ENCODE measurements at regions not wholly inside any gene's neighbourhood (a gene's known extent, or its start where the extent isn't known, plus 50 kb on each side); places are given as distances from the start of the nearest gene placed in this dataset.

DNA sequence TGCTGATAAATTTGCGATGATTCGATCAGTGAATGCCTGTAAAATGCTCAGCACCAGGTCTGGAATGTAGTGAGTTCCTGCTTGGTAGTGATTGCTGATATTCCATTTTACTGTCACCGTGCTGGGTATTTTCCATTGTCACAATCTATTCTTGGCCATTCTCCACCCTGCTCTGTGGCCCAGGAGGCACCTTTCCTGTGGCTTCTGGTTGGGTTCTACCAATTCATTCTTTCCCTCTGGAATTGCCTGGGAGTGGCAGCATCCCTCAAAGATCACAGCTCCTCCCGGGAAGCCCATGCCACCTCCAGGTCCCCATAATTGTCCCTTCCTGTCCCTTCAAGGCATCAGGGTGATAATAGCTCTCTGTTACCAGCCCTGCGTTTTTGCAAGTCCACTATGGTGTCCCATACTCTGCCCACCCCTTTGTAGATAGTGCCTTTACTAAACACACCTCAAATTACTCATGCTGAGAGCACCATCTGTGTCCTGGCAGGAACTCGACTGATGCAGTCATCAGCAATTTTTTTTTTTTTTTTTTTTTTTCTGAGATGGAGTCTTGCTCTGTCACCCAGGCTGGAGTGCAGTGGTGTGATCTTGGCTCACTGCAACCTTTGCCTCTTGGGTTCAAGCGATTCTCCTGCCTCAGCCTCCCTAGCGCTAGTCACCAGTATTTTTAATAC, 177.8 kb upstream of the PROK2 start:
- DNase-seq (ENCODE audit: extremely low spot score): no peak
- no peak overlapping the region for H3K4me3 ChIP-seq
- no peaks in the 10 kb centered on the region for H3K36me3 ChIP-seq
- H3K27ac ChIP-seq (replicated peaks in 1 of 4): no peak overlapping the region
- no peaks in the 10 kb centered on the region for H3K27me3 ChIP-seq
- intact Hi-C loops (cut with DNase I): no loop called here
- H3K9me3 ChIP-seq: no peaks in the 10 kb centered on the region
- no peaks in the 10 kb centered on the region for H3K4me1 ChIP-seq
- 80% methylated on average over 8 of the region's 8 CpGs for WGBS
- TF ChIP-seq POLR2AphosphoS5 (IDR thresholded peaks at IDR 0.05) (no peak), POLR2A (IDR thresholded peaks at IDR 0.05; ENCODE audit: low read depth) (no peak), EP300 (IDR thresholded peaks at IDR 0.05) (no peak)
- TF ChIP-seq, protein P1, sequence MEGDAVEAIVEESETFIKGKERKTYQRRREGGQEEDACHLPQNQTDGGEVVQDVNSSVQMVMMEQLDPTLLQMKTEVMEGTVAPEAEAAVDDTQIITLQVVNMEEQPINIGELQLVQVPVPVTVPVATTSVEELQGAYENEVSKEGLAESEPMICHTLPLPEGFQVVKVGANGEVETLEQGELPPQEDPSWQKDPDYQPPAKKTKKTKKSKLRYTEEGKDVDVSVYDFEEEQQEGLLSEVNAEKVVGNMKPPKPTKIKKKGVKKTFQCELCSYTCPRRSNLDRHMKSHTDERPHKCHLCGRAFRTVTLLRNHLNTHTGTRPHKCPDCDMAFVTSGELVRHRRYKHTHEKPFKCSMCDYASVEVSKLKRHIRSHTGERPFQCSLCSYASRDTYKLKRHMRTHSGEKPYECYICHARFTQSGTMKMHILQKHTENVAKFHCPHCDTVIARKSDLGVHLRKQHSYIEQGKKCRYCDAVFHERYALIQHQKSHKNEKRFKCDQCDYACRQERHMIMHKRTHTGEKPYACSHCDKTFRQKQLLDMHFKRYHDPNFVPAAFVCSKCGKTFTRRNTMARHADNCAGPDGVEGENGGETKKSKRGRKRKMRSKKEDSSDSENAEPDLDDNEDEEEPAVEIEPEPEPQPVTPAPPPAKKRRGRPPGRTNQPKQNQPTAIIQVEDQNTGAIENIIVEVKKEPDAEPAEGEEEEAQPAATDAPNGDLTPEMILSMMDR (IDR thresholded peaks at IDR 0.05): no peak

DNA sequence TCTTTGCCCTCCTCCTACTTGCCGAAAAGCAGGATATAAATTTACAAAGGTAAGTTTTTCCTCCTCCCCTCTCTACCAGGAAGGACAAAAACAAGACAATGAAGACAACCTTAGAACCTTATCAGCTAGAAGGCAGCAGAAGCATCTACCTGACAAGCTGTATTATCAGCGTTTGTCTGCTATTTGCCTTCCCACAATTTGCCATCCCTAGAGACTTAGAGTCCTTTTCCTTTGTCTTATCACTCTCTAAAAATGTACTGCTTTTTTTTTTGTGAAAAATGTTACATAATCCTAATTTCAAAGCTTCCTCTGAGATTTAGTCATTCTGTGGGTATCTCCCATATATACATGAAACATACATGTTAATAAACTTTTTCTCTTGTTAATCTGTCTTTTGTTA, 176.9 kb upstream of the PROK2 start:
- intact Hi-C loops (cut with DNase I): no loop called here

DNA sequence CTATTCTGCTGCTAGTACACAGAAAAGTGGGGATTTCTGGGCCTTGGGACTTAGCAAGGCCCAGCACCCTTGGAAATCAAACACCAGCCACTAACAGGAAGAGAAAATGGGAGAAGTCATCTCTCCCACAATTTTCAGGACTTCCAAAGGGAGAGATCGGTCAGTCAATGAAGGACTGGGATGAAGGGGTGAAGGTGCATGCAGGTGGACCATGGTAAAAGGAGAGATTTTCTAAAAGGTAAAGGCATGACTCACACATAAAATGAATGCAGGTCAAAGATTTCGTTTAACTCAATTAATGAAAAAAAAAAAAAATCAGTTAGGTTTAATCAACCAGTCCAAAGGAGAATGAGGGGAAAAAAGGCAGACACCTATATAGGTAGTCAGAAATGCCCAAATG, 176.4 kb upstream of the PROK2 start:
- no peak overlapping the region for H3K4me3 ChIP-seq
- H3K9me3 ChIP-seq: no peaks in the 10 kb centered on the region
- no peaks in the 10 kb centered on the region for H3K4me1 ChIP-seq
- no peaks in the 10 kb centered on the region for H3K27me3 ChIP-seq
- DNase-seq (ENCODE audit: extremely low spot score): no peak
- 90% methylated on average over 2 of the region's 2 CpGs for WGBS
- TF ChIP-seq POLR2AphosphoS5 (IDR thresholded peaks at IDR 0.05) (no peak), POLR2A (IDR thresholded peaks at IDR 0.05; ENCODE audit: low read depth) (no peak), EP300 (IDR thresholded peaks at IDR 0.05) (no peak)
- TF ChIP-seq, protein P1 (IDR thresholded peaks at IDR 0.05): no peak
- intact Hi-C loops (cut with DNase I): no loop called here
- H3K27ac ChIP-seq (replicated peaks in 1 of 4): no peak overlapping the region
- no peaks in the 10 kb centered on the region for H3K36me3 ChIP-seq

More for the DNA sequence above, 176.9 kb upstream of the PROK2 start:
- no peak for DNase-seq (ENCODE audit: extremely low spot score)
- no peak overlapping the region for H3K4me3 ChIP-seq
- TF ChIP-seq, protein P1 (IDR thresholded peaks at IDR 0.05): no peak
- no peak for TF ChIP-seq POLR2A (IDR thresholded peaks at IDR 0.05; ENCODE audit: low read depth)
- TF ChIP-seq POLR2AphosphoS5 (IDR thresholded peaks at IDR 0.05): no peak
- no peak for TF ChIP-seq EP300 (IDR thresholded peaks at IDR 0.05)
- no peaks in the 10 kb centered on the region for H3K27me3 ChIP-seq
- no peak overlapping the region for H3K27ac ChIP-seq (replicated peaks in 1 of 4)
- H3K9me3 ChIP-seq: no peaks in the 10 kb centered on the region
- no peaks in the 10 kb centered on the region for H3K36me3 ChIP-seq
- 67% methylated on average over 2 of the region's 2 CpGs for WGBS
- H3K4me1 ChIP-seq: no peaks in the 10 kb centered on the region

DNA sequence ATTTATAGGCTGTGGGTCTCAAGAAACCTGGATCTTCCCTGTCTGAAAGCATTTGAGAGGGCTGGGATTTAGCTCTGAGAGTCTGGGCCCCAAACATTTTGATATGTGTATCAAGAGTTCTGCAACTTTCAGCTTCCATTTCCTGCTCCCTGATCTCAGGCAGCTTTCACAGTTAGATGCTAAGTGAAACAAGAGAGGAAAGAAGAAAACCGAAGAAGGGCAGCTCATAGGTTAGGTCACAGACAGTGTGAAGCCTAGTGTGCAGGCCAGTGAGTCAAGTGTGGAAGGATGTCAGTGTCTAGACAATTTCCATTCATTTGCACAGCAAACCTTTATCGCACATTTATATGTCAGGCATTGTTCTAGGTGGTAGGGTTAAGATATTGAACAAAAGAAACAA, 173.6 kb upstream of the PROK2 start:
- no peak for TF ChIP-seq EP300 (IDR thresholded peaks at IDR 0.05)
- TF ChIP-seq POLR2AphosphoS5 (IDR thresholded peaks at IDR 0.05): no peak
- TF ChIP-seq POLR2A (IDR thresholded peaks at IDR 0.05; ENCODE audit: low read depth): no peak
- intact Hi-C loops (cut with DNase I): loop anchor here (5.0 to 10.0 kb wide), 2 partner anchors 81 to 246 kb away; no protein-coding TSS in a partner anchor
- peaks cover 6 to 12% (median 10%) of the 10 kb centered on the region in 4 donors for H3K4me1 ChIP-seq
- DNase-seq (ENCODE audit: extremely low spot score): no peak
- H3K36me3 ChIP-seq: no peaks in the 10 kb centered on the region
- H3K27me3 ChIP-seq: no peaks in the 10 kb centered on the region
- 98% methylated on average over 2 of the region's 2 CpGs for WGBS
- no peaks in the 10 kb centered on the region for H3K9me3 ChIP-seq
- H3K27ac ChIP-seq (replicated peaks in 1 of 4): no peak overlapping the region
- no peak overlapping the region for H3K4me3 ChIP-seq

DNA sequence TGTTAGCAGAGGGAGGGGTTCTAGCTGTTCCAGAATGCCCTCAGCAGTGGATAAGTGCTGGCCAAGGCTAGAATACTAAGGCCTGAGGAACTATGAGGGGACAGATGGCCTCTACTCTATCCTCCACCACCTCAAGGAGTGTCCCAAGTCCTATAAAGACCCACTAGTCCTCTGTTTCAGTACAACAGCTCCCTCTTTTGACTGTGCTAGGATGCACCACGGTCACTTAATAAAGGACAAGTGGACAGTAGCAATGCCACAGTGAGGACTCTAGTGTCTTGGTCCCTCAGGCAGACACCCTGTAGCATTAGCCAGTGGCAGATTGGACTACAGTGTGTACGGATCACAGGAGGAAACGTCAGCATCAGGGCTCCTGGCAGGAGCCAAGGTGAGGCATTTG, 171.8 kb upstream of the PROK2 start:
- Histone ChIP-seq H3K27ac (replicated peaks in 1 of 4) (no peak overlapping the region), H3K9me3 (no peaks in the 10 kb centered on the region), H3K4me1 (peaks cover 6 to 12% (median 10%) of the 10 kb centered on the region in 4 donors), H3K36me3 (no peaks in the 10 kb centered on the region), H3K4me3 (no peak overlapping the region), H3K27me3 (no peaks in the 10 kb centered on the region)
- DNase-seq (ENCODE audit: extremely low spot score): no peak
- TF ChIP-seq POLR2AphosphoS5 (IDR thresholded peaks at IDR 0.05) (no peak), POLR2A (IDR thresholded peaks at IDR 0.05; ENCODE audit: low read depth) (no peak), EP300 (IDR thresholded peaks at IDR 0.05) (no peak)
- TF ChIP-seq, protein P1 (IDR thresholded peaks at IDR 0.05): no peak
- intact Hi-C loops (cut with DNase I): loop anchor here (5.0 to 10.0 kb wide), 2 partner anchors 79 to 248 kb away; no protein-coding TSS in a partner anchor
- 88% methylated on average over 1 of the region's 3 CpGs for WGBS

Data from esophagus muscularis mucosa (tissue), 4 donors.